ENCODE measurements at regions not wholly inside any gene's neighbourhood (a gene's known extent, or its start where the extent isn't known, plus 50 kb on each side); places are given as distances from the start of the nearest gene placed in this dataset.

GRCh38 chr1:38561110-38561509, 298.5 kb downstream of the RRAGC start:
- peaks cover 0 to 3% (median 2%) of the 10 kb centered on the region in 3 donors for H3K4me1 ChIP-seq (ENCODE audit: control insufficient read depth in 3 of 3, insufficient read depth in 3 of 3, low read length in 3 of 3)
- H3K9ac ChIP-seq (ENCODE audit: low read depth in 1 of 3, low read length in 3 of 3), result no peak overlapping the region
- H3K27me3 ChIP-seq (ENCODE audit: control insufficient read depth in 3 of 3, insufficient read depth in 3 of 3, low read length in 3 of 3), result peaks cover 30 to 58% (median 47%) of the 10 kb centered on the region in 3 donors
- H3K36me3 ChIP-seq (ENCODE audit: control insufficient read depth in 3 of 3, insufficient read depth in 3 of 3, low read length in 3 of 3), result no peaks in the 10 kb centered on the region
- no peaks in the 10 kb centered on the region for H3K9me3 ChIP-seq (ENCODE audit: control insufficient read depth in 3 of 3, low read length in 3 of 3)
- H3K4me3 ChIP-seq (ENCODE audit: low read length in 3 of 3), result no peak overlapping the region
- H3K27ac ChIP-seq (ENCODE audit: low read depth, low read length), result no peak overlapping the region

GRCh38 chr1:38560457-38560856, 299.1 kb downstream of the RRAGC start:
- no peaks in the 10 kb centered on the region for H3K9me3 ChIP-seq (ENCODE audit: control insufficient read depth in 3 of 3, low read length in 3 of 3)
- H3K9ac ChIP-seq (ENCODE audit: low read depth in 1 of 3, low read length in 3 of 3), result no peak overlapping the region
- H3K4me3 ChIP-seq (ENCODE audit: low read length in 3 of 3), result no peak overlapping the region
- no peak overlapping the region for H3K27ac ChIP-seq (ENCODE audit: low read depth, low read length)
- H3K27me3 ChIP-seq (ENCODE audit: control insufficient read depth in 3 of 3, insufficient read depth in 3 of 3, low read length in 3 of 3), result peaks cover 25 to 55% (median 48%) of the 10 kb centered on the region in 3 donors
- peaks cover 0 to 3% (median 2%) of the 10 kb centered on the region in 3 donors for H3K4me1 ChIP-seq (ENCODE audit: control insufficient read depth in 3 of 3, insufficient read depth in 3 of 3, low read length in 3 of 3)
- H3K36me3 ChIP-seq (ENCODE audit: control insufficient read depth in 3 of 3, insufficient read depth in 3 of 3, low read length in 3 of 3), result no peaks in the 10 kb centered on the region

GRCh38 chr1:38559446-38560165, 300.0 kb downstream of the RRAGC start:
- Histone ChIP-seq H3K4me1 (ENCODE audit: control insufficient read depth in 3 of 3, insufficient read depth in 3 of 3, low read length in 3 of 3) (peaks cover 0 to 3% (median 2%) of the 10 kb centered on the region in 3 donors), H3K27ac (ENCODE audit: low read depth, low read length) (no peak overlapping the region), H3K36me3 (ENCODE audit: control insufficient read depth in 3 of 3, insufficient read depth in 3 of 3, low read length in 3 of 3) (no peaks in the 10 kb centered on the region), H3K27me3 (ENCODE audit: control insufficient read depth in 3 of 3, insufficient read depth in 3 of 3, low read length in 3 of 3) (peaks cover 24 to 49% (median 47%) of the 10 kb centered on the region in 3 donors), H3K9ac (ENCODE audit: low read depth in 1 of 3, low read length in 3 of 3) (no peak overlapping the region), H3K9me3 (ENCODE audit: control insufficient read depth in 3 of 3, low read length in 3 of 3) (no peaks in the 10 kb centered on the region), H3K4me3 (ENCODE audit: low read length in 3 of 3) (no peak overlapping the region)

- Histone ChIP-seq H3K27ac (ENCODE audit: low read depth, low read length) (no peak overlapping the region), H3K9me3 (ENCODE audit: control insufficient read depth in 3 of 3, low read length in 3 of 3) (no peaks in the 10 kb centered on the region), H3K9ac (ENCODE audit: low read depth in 1 of 3, low read length in 3 of 3) (no peak overlapping the region), H3K4me1 (ENCODE audit: control insufficient read depth in 3 of 3, insufficient read depth in 3 of 3, low read length in 3 of 3) (peaks cover 0 to 3% (median 2%) of the 10 kb centered on the region in 3 donors), H3K27me3 (ENCODE audit: control insufficient read depth in 3 of 3, insufficient read depth in 3 of 3, low read length in 3 of 3) (peaks cover 20 to 45% (median 39%) of the 10 kb centered on the region in 3 donors), H3K36me3 (ENCODE audit: control insufficient read depth in 3 of 3, insufficient read depth in 3 of 3, low read length in 3 of 3) (no peaks in the 10 kb centered on the region), H3K4me3 (ENCODE audit: low read length in 3 of 3) (no peak overlapping the region)
Observed at GRCh38 chr1:38558500-38559445, 300.8 kb downstream of the RRAGC start.

- H3K9me3 ChIP-seq (ENCODE audit: control insufficient read depth in 3 of 3, low read length in 3 of 3), result no peaks in the 10 kb centered on the region
- H3K27me3 ChIP-seq (ENCODE audit: control insufficient read depth in 3 of 3, insufficient read depth in 3 of 3, low read length in 3 of 3), result peaks cover 16 to 39% (median 35%) of the 10 kb centered on the region in 3 donors
- no peaks in the 10 kb centered on the region for H3K36me3 ChIP-seq (ENCODE audit: control insufficient read depth in 3 of 3, insufficient read depth in 3 of 3, low read length in 3 of 3)
- H3K27ac ChIP-seq (ENCODE audit: low read depth, low read length), result no peak overlapping the region
- H3K9ac ChIP-seq (ENCODE audit: low read depth in 1 of 3, low read length in 3 of 3), result no peak overlapping the region
- peaks cover 0 to 3% (median 2%) of the 10 kb centered on the region in 3 donors for H3K4me1 ChIP-seq (ENCODE audit: control insufficient read depth in 3 of 3, insufficient read depth in 3 of 3, low read length in 3 of 3)
- H3K4me3 ChIP-seq (ENCODE audit: low read length in 3 of 3), result no peak overlapping the region
Observed at GRCh38 chr1:38558055-38558454, 301.5 kb downstream of the RRAGC start.

- H3K4me1 ChIP-seq (ENCODE audit: control insufficient read depth in 3 of 3, insufficient read depth in 3 of 3, low read length in 3 of 3), result peaks cover 0 to 3% (median 2%) of the 10 kb centered on the region in 3 donors
- H3K9me3 ChIP-seq (ENCODE audit: control insufficient read depth in 3 of 3, low read length in 3 of 3), result no peaks in the 10 kb centered on the region
- H3K9ac ChIP-seq (ENCODE audit: low read depth in 1 of 3, low read length in 3 of 3), result no peak overlapping the region
- no peaks in the 10 kb centered on the region for H3K36me3 ChIP-seq (ENCODE audit: control insufficient read depth in 3 of 3, insufficient read depth in 3 of 3, low read length in 3 of 3)
- H3K27ac ChIP-seq (ENCODE audit: low read depth, low read length), result no peak overlapping the region
- peaks cover 9 to 23% (median 20%) of the 10 kb centered on the region in 3 donors for H3K27me3 ChIP-seq (ENCODE audit: control insufficient read depth in 3 of 3, insufficient read depth in 3 of 3, low read length in 3 of 3)
- no peak overlapping the region for H3K4me3 ChIP-seq (ENCODE audit: low read length in 3 of 3)
Observed at GRCh38 chr1:38555594-38555993, 304.0 kb downstream of the RRAGC start.

GRCh38 chr1:38555130-38555529, 304.4 kb downstream of the RRAGC start:
- Histone ChIP-seq H3K27ac (ENCODE audit: low read depth, low read length) (no peak overlapping the region), H3K27me3 (ENCODE audit: control insufficient read depth in 3 of 3, insufficient read depth in 3 of 3, low read length in 3 of 3) (peaks cover 10 to 21% (median 16%) of the 10 kb centered on the region in 3 donors), H3K4me1 (ENCODE audit: control insufficient read depth in 3 of 3, insufficient read depth in 3 of 3, low read length in 3 of 3) (peaks cover 0 to 3% (median 2%) of the 10 kb centered on the region in 3 donors), H3K9ac (ENCODE audit: low read depth in 1 of 3, low read length in 3 of 3) (no peak overlapping the region), H3K9me3 (ENCODE audit: control insufficient read depth in 3 of 3, low read length in 3 of 3) (no peaks in the 10 kb centered on the region), H3K4me3 (ENCODE audit: low read length in 3 of 3) (no peak overlapping the region), H3K36me3 (ENCODE audit: control insufficient read depth in 3 of 3, insufficient read depth in 3 of 3, low read length in 3 of 3) (no peaks in the 10 kb centered on the region)

- Histone ChIP-seq H3K27me3 (ENCODE audit: control insufficient read depth in 3 of 3, insufficient read depth in 3 of 3, low read length in 3 of 3) (peaks cover 9 to 12% (median 12%) of the 10 kb centered on the region in 3 donors), H3K4me1 (ENCODE audit: control insufficient read depth in 3 of 3, insufficient read depth in 3 of 3, low read length in 3 of 3) (no peaks in the 10 kb centered on the region)
Observed at GRCh38 chr1:38551318-38552307, 308.0 kb downstream of the RRAGC start.

GRCh38 chr1:38549191-38549590, 310.4 kb downstream of the RRAGC start:
- Histone ChIP-seq H3K4me3 (ENCODE audit: low read length in 3 of 3) (no peak overlapping the region), H3K27ac (ENCODE audit: low read depth, low read length) (no peak overlapping the region), H3K4me1 (ENCODE audit: control insufficient read depth in 3 of 3, insufficient read depth in 3 of 3, low read length in 3 of 3) (no peaks in the 10 kb centered on the region), H3K9ac (ENCODE audit: low read depth in 1 of 3, low read length in 3 of 3) (no peak overlapping the region), H3K9me3 (ENCODE audit: control insufficient read depth in 3 of 3, low read length in 3 of 3) (no peaks in the 10 kb centered on the region), H3K36me3 (ENCODE audit: control insufficient read depth in 3 of 3, insufficient read depth in 3 of 3, low read length in 3 of 3) (no peaks in the 10 kb centered on the region), H3K27me3 (ENCODE audit: control insufficient read depth in 3 of 3, insufficient read depth in 3 of 3, low read length in 3 of 3) (peaks cover 9 to 16% (median 12%) of the 10 kb centered on the region in 3 donors)

More at GRCh38 chr1:38551318-38552307, 308.0 kb downstream of the RRAGC start:
- Histone ChIP-seq H3K4me3 (ENCODE audit: low read length in 3 of 3) (no peak overlapping the region), H3K9ac (ENCODE audit: low read depth in 1 of 3, low read length in 3 of 3) (no peak overlapping the region), H3K9me3 (ENCODE audit: control insufficient read depth in 3 of 3, low read length in 3 of 3) (no peaks in the 10 kb centered on the region), H3K27ac (ENCODE audit: low read depth, low read length) (no peak overlapping the region), H3K36me3 (ENCODE audit: control insufficient read depth in 3 of 3, insufficient read depth in 3 of 3, low read length in 3 of 3) (no peaks in the 10 kb centered on the region)

All from skeletal muscle tissue (tissue), 3 donors.